H9 (cell line): ENCODE measurements at regions not wholly inside any gene's neighbourhood (a gene's known extent, or its start where the extent isn't known, plus 50 kb on each side); places are given as distances from the start of the nearest gene placed in this dataset.

Experiments
- DNase-seq: peaks from one replicate; pipeline ENCODE4 v3.0.0-alpha.2; 2017
- H2AFZ ChIP-seq: one replicate; pipeline ENCODE4 v1.6.1; 2013; ENCODE audit warnings: mild to moderate bottlenecking, low read length, control low read depth, moderate library complexity
- H2AK5ac ChIP-seq: 2 replicates; pipeline ENCODE4 v1.6.1; 2013; ENCODE audit warnings: low read length, control low read depth, mixed read lengths; ENCODE audit not compliant: insufficient read length
- H2BK120ac ChIP-seq: one replicate; pipeline ENCODE4 v1.6.1; 2013; ENCODE audit warnings: low read depth, mild to moderate bottlenecking, low read length, control low read depth, inconsistent platforms; ENCODE audit not compliant: poor library complexity, severe bottlenecking
- H2BK12ac ChIP-seq: 2 replicates; pipeline ENCODE4 v1.6.1; 2013; ENCODE audit warnings: low read length, control low read depth, mixed read lengths, low read depth; ENCODE audit not compliant: insufficient read length
- H2BK15ac ChIP-seq: 2 replicates; pipeline ENCODE4 v1.6.1; 2013; ENCODE audit warnings: low read depth, low read length, control low read depth
- H2BK20ac ChIP-seq: one replicate; pipeline ENCODE4 v1.6.1; 2013; ENCODE audit warnings: low read depth, mild to moderate bottlenecking, low read length, control low read depth, inconsistent platforms; ENCODE audit not compliant: poor library complexity, severe bottlenecking
- H2BK5ac ChIP-seq: 2 replicates; pipeline ENCODE4 v1.6.1; 2013; ENCODE audit warnings: low read length, control low read depth, mixed read lengths; ENCODE audit not compliant: insufficient read length
- H3K14ac ChIP-seq: 2 replicates; pipeline ENCODE4 v1.6.1; 2013; ENCODE audit warnings: low read length, control low read depth; ENCODE audit not compliant: insufficient read depth
- H3K18ac ChIP-seq: 2 replicates; pipeline ENCODE4 v1.6.1; 2013; ENCODE audit warnings: low read depth, mild to moderate bottlenecking, mixed read lengths, low read length, control low read depth; ENCODE audit not compliant: insufficient read length
- H3K23ac ChIP-seq: 2 replicates; pipeline ENCODE4 v1.6.1; 2013; ENCODE audit warnings: low read length, control low read depth, mixed read lengths, low read depth; ENCODE audit not compliant: insufficient read length
- H3K23me2 ChIP-seq: 2 replicates; pipeline ENCODE4 v1.6.1; 2013; ENCODE audit warnings: low read depth, mild to moderate bottlenecking, mixed read lengths, low read length, control low read depth; ENCODE audit not compliant: insufficient read length, poor library complexity, severe bottlenecking
- H3K27ac ChIP-seq: 2 replicates; pipeline ENCODE4 v1.5.1; 2013; ENCODE audit warnings: low read length, control low read depth, mixed read lengths, low read depth; ENCODE audit not compliant: insufficient read length
- H3K27me3 ChIP-seq: 2 replicates; pipeline ENCODE4 v1.6.1; 2013; ENCODE audit warnings: low read length, control low read depth, inconsistent platforms; ENCODE audit not compliant: insufficient read depth
- H3K4ac ChIP-seq: 2 replicates; pipeline ENCODE4 v1.6.1; 2013; ENCODE audit warnings: low read depth, mild to moderate bottlenecking, control low read depth, inconsistent platforms, low read length, moderate library complexity
- H3K4me1 ChIP-seq: 2 replicates; pipeline ENCODE4 v1.6.1; 2013; ENCODE audit warnings: low read length, control low read depth, inconsistent platforms; ENCODE audit not compliant: insufficient read depth
- H3K4me2 ChIP-seq: 2 replicates; pipeline ENCODE4 v1.6.1; 2013; ENCODE audit warnings: low read length, control low read depth, mixed read lengths; ENCODE audit not compliant: insufficient read length, insufficient read depth
- H3K56ac ChIP-seq: 2 replicates; pipeline ENCODE4 v1.6.1; 2013; ENCODE audit warnings: low read depth, mild to moderate bottlenecking, mixed read lengths, low read length, control low read depth; ENCODE audit not compliant: insufficient read length
- H3K79me1 ChIP-seq: 2 replicates; pipeline ENCODE4 v1.6.1; 2013; ENCODE audit warnings: low read depth, mild to moderate bottlenecking, moderate library complexity, low read length, control low read depth, inconsistent platforms; ENCODE audit not compliant: insufficient read depth, poor library complexity, severe bottlenecking
- H3K79me2 ChIP-seq: 2 replicates; pipeline ENCODE4 v1.6.1; 2013; ENCODE audit warnings: low read length, control low read depth, inconsistent platforms; ENCODE audit not compliant: insufficient read depth
- H3K9ac ChIP-seq: 2 replicates; pipeline ENCODE4 v1.6.1; 2013; ENCODE audit warnings: low read length, control low read depth, mixed read lengths; ENCODE audit not compliant: insufficient read length; ENCODE audit errors: extremely low read depth
- H3K9me3 ChIP-seq: one replicate; pipeline ENCODE4 v1.6.1; 2013; ENCODE audit warnings: low read depth, low read length, inconsistent platforms; ENCODE audit not compliant: control insufficient read depth
- H3T11ph ChIP-seq: one replicate; pipeline ENCODE4 v1.6.1; 2013; ENCODE audit warnings: mild to moderate bottlenecking, low read length, control low read depth, inconsistent platforms
- H4K20me1 ChIP-seq: one replicate; pipeline ENCODE4 v1.6.1; 2013; ENCODE audit not compliant: control insufficient read depth, insufficient read length, insufficient read depth
- H4K5ac ChIP-seq: 2 replicates; pipeline ENCODE4 v1.6.1; 2013; ENCODE audit warnings: low read depth, mild to moderate bottlenecking, mixed read lengths, low read length, control low read depth; ENCODE audit not compliant: insufficient read length
- H4K8ac ChIP-seq: replicated peaks from 2 replicates; pipeline ENCODE4 v1.6.1; 2013; ENCODE audit warnings: low read length, control low read depth, mixed read lengths, low read depth; ENCODE audit not compliant: insufficient read length
- H4K91ac ChIP-seq: 2 replicates; pipeline ENCODE4 v1.6.1; 2013; ENCODE audit warnings: low read depth, mild to moderate bottlenecking, moderate library complexity, mixed read lengths, low read length, control low read depth; ENCODE audit not compliant: insufficient read length
- H3K27ac Mint-ChIP-seq, 3 experiments: 2 replicates in 2 of 3; 3 replicates in 1 of 3; pipeline ENCODE4 v1.8.0; 2020 to 2021; ENCODE audit warnings: mixed read lengths in 3 of 3, mild to moderate bottlenecking in 1 of 3, moderate library complexity in 1 of 3
- H3K27me3 Mint-ChIP-seq: 2 replicates; pipeline ENCODE4 v1.8.0; 2021; ENCODE audit warnings: low read depth, mild to moderate bottlenecking, moderate library complexity, mixed read lengths
- H3K36me3 Mint-ChIP-seq, 3 experiments: 2 replicates in 2 of 3; 3 replicates in 1 of 3; pipeline ENCODE4 v1.8.0; 2020 to 2021; ENCODE audit warnings: low read depth in 3 of 3, mixed read lengths in 3 of 3; ENCODE audit not compliant: insufficient read depth in 1 of 3
- H3K4me1 Mint-ChIP-seq, 2 experiments: 2 replicates each; pipeline ENCODE4 v1.8.0; 2020; ENCODE audit warnings: mixed read lengths in 2 of 2
- H3K4me3 Mint-ChIP-seq, 2 experiments: 2 replicates in 1 of 2; 3 replicates in 1 of 2; pipeline ENCODE4 v1.8.0; 2020 to 2021; ENCODE audit warnings: mild to moderate bottlenecking in 2 of 2, mixed read lengths in 2 of 2, moderate library complexity in 1 of 2
- H3K9me3 Mint-ChIP-seq, 2 experiments: 2 replicates in 1 of 2; 3 replicates in 1 of 2; pipeline ENCODE4 v1.8.0; 2020; ENCODE audit warnings: mild to moderate bottlenecking in 2 of 2, mixed read lengths in 2 of 2, moderate library complexity in 1 of 2
- WGBS: extraction: QIAGEN DNeasy Blood & Tissue Kit; methylation state at CpG from one replicate; pipeline ENCODE4 v1.1.7; 2013; ENCODE audit warnings: missing lambda C conversion rate, low lambda C conversion rate, mixed read lengths; ENCODE audit not compliant: insufficient read length; ENCODE audit errors: extremely low coverage; 5-methylcytosine and 5-hydroxymethylcytosine counted together
- TF ChIP-seq, protein P1 (sequence below): fragments of 200-600 bp; sonication (generic); conservative IDR thresholded peaks from 3 replicates; pipeline ENCODE4 v1.8.0; 2021; ENCODE audit warnings: antibody characterized with exemption, mild to moderate bottlenecking

DNA sequence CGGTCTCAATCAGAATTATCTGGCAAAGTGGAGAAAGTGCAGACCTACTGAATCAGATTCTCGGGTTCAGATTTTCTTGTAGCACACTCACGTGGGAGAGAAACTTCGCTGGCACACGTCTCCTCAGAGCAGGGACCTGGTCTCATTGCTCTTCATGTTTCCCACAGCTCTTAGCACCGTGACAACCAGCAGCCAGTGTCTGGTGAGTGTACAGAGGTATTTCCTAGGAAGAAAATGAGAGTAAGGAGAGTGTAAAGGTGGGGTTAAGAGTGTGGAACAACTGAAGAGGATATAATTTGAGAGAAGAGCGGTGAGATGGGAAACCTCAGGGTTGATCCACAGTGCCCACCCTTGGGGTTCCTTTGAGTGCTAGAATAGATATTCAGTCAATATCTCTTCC lies 89.2 kb downstream of the ARF6 start:
- Mint-ChIP-seq H3K27me3 (no peaks in the 10 kb centered on the region; the same call in 1 of the 2 replicates), H3K4me1 (peaks cover 6 to 7% of the 10 kb centered on the region in 2 experiments), H3K9me3 (no peaks in the 10 kb centered on the region), H3K27ac (no peak overlapping the region), H3K36me3 (no peaks in the 10 kb centered on the region), H3K4me3 (no peak overlapping the region)
- Histone ChIP-seq H3K79me1 (no peaks in the 10 kb centered on the region), H4K91ac (no peak overlapping the region), H4K20me1 (no peaks in the 10 kb centered on the region), H3K18ac (no peak overlapping the region), H2BK12ac (no peak overlapping the region), H3K56ac (no peak overlapping the region), H3K9me3 (no peaks in the 10 kb centered on the region), H3T11ph (no peak overlapping the region), H3K23ac (no peak overlapping the region), H3K79me2 (no peaks in the 10 kb centered on the region), H2AFZ (no peak overlapping the region), H4K5ac (no peak overlapping the region), H4K8ac (no peak overlapping the region), H3K9ac (no peak overlapping the region), H3K27ac (no peak overlapping the region), H2BK5ac (no peak overlapping the region), H2BK20ac (no peak overlapping the region), H3K27me3 (no peaks in the 10 kb centered on the region; the same call in 1 of the 2 replicates), H3K4me1 (no peaks in the 10 kb centered on the region), H2BK120ac (no peak overlapping the region), H3K4ac (no peak overlapping the region), H3K4me2 (no peak overlapping the region), H2BK15ac (no peak overlapping the region), H3K14ac (no peak overlapping the region), H2AK5ac (no peak overlapping the region), H3K23me2 (no peaks in the 10 kb centered on the region)
- TF ChIP-seq, protein P1, sequence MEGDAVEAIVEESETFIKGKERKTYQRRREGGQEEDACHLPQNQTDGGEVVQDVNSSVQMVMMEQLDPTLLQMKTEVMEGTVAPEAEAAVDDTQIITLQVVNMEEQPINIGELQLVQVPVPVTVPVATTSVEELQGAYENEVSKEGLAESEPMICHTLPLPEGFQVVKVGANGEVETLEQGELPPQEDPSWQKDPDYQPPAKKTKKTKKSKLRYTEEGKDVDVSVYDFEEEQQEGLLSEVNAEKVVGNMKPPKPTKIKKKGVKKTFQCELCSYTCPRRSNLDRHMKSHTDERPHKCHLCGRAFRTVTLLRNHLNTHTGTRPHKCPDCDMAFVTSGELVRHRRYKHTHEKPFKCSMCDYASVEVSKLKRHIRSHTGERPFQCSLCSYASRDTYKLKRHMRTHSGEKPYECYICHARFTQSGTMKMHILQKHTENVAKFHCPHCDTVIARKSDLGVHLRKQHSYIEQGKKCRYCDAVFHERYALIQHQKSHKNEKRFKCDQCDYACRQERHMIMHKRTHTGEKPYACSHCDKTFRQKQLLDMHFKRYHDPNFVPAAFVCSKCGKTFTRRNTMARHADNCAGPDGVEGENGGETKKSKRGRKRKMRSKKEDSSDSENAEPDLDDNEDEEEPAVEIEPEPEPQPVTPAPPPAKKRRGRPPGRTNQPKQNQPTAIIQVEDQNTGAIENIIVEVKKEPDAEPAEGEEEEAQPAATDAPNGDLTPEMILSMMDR, result no peak
- no CpG with 5 or more reads among the region's 7 CpGs for WGBS
- DNase-seq, result no peak
